GM12878 (cell line): ENCODE measurements at regions not wholly inside any gene's neighbourhood (a gene's known extent, or its start where the extent isn't known, plus 50 kb on each side); places are given as distances from the start of the nearest gene placed in this dataset.

Source experiments
- ATAC-seq: fragments of 200-7000 bp; cut with Tn5 transposase; 3 replicates; pipeline ENCODE4 v1.9.1; 2020; ENCODE audit warnings: mild to moderate bottlenecking, moderate library complexity
- BruUV-seq: library from RNA; stranded (reverse); fragments of 400-500 nt; replicated peaks from 2 replicates; lab custom pipeline; 2021; lab: Mats Ljungman, UMichigan
- CTCF ChIA-PET: fragments of 300-600 bp; sonication (Branson Sonifier 250); formaldehyde crosslinking; extraction: SDS; loops from one replicate; lab custom pipeline; 2021; ENCODE audit warnings: inconsistent platforms; lab: Yijun Ruan, JAX
- POLR2A ChIA-PET: fragments of 350-600 bp; formaldehyde crosslinking; extraction: SDS; loops from one replicate; lab custom pipeline; 2021; ENCODE audit warnings: inconsistent platforms; lab: Charles Lee
- RAD21 ChIA-PET: fragments of 300-600 bp; sonication (Branson Sonifier 250); formaldehyde crosslinking; loops from one replicate; lab custom pipeline; 2023; ENCODE audit warnings: antibody characterized with exemption; ENCODE audit not compliant: unreplicated experiment; lab: Charles Lee
- SMC1A ChIA-PET: fragments of 300-600 bp; sonication (Branson Sonifier 250); formaldehyde crosslinking; loops from one replicate; lab custom pipeline; 2023; ENCODE audit not compliant: unreplicated experiment, uncharacterized antibody; lab: Charles Lee
- DNase-seq: peaks from one replicate; pipeline ENCODE4 v3.0.0-alpha.2; 2011; ENCODE audit warnings: low read depth, low spot score
- FAIRE-seq: peaks from 3 replicates; lab custom pipeline; 2011; peaks lifted over from hg19 to GRCh38; lab: Jason Lieb, UNC
- H2AFZ ChIP-seq: 2 replicates; pipeline ENCODE4 v1.6.0; 2011; ENCODE audit warnings: low read depth, low read length, control low read depth; ENCODE audit not compliant: control insufficient read depth
- H3K27ac ChIP-seq: 2 replicates; pipeline ENCODE4 v1.5.1; 2011; ENCODE audit warnings: control low read depth; ENCODE audit not compliant: control insufficient read depth, insufficient read depth
- H3K27me3 ChIP-seq, 2 experiments: replicated peaks in 1 of 2; 2 replicates each; pipeline versions ENCODE4 v1.6.0 to v1.6.1; 2011; ENCODE audit warnings: low read length in 1 of 2; ENCODE audit not compliant: control insufficient read depth in 2 of 2, insufficient read depth in 2 of 2
- H3K36me3 ChIP-seq, 2 experiments: 2 replicates each; pipeline ENCODE4 v1.5.1; 2011; ENCODE audit warnings: low read length in 1 of 2; ENCODE audit not compliant: control insufficient read depth in 2 of 2, insufficient read depth in 2 of 2
- H3K4me1 ChIP-seq: 2 replicates; pipeline ENCODE4 v1.6.1; 2011; ENCODE audit warnings: mild to moderate bottlenecking, low read length, moderate library complexity, mixed read lengths; ENCODE audit not compliant: control insufficient read depth, insufficient read depth
- H3K4me2 ChIP-seq: 2 replicates; pipeline ENCODE4 v1.6.0; 2011; ENCODE audit warnings: control low read depth; ENCODE audit not compliant: control insufficient read depth, insufficient read depth
- H3K4me3 ChIP-seq: fragments of 200-600 bp; sonication (generic); 2 replicates; pipeline ENCODE4 v1.5.1; 2016
- H3K79me2 ChIP-seq: 2 replicates; pipeline ENCODE4 v1.6.0; 2011; ENCODE audit warnings: low read length; ENCODE audit not compliant: control insufficient read depth, insufficient read depth
- H3K9ac ChIP-seq: 2 replicates; pipeline ENCODE4 v1.8.0; 2011; ENCODE audit warnings: low read length, control low read depth, mixed read lengths; ENCODE audit not compliant: control insufficient read depth, insufficient read depth
- H3K9me3 ChIP-seq: replicated peaks from 3 replicates; pipeline ENCODE4 v1.5.1; 2011; ENCODE audit warnings: mild to moderate bottlenecking, low read length; ENCODE audit not compliant: control insufficient read depth, insufficient read depth
- H4K20me1 ChIP-seq: 2 replicates; pipeline ENCODE4 v1.6.0; 2011; ENCODE audit not compliant: control insufficient read depth, insufficient read depth
- BMI1 ChIP-seq: fragments of 450-650 bp; IDR thresholded peaks from 2 replicates; pipeline ENCODE4 v1.6.1; 2016; ENCODE audit warnings: mild to moderate bottlenecking, moderate library complexity, borderline replicate concordance
- CBFB ChIP-seq: IDR thresholded peaks from 2 replicates; pipeline ENCODE4 v1.6.1; 2016; ENCODE audit warnings: antibody characterized with exemption, low read depth
- CHD1 ChIP-seq: IDR thresholded peaks from 2 replicates; pipeline ENCODE4 v1.6.1; 2012; ENCODE audit warnings: low read depth, low read length, improper control_type of control experiment
- E4F1 ChIP-seq: fragments of 450-650 bp; IDR thresholded peaks from 2 replicates; pipeline ENCODE4 v1.6.1; 2018; ENCODE audit warnings: borderline replicate concordance, mild to moderate bottlenecking; ENCODE audit not compliant: partially characterized antibody
- EGR1 ChIP-seq, 2 experiments: IDR thresholded peaks; 1 replicate in 1 of 2; 2 replicates in 1 of 2; pipeline ENCODE4 v1.6.1; 2011 to 2012; ENCODE audit warnings: low read depth in 2 of 2, low read length in 2 of 2, borderline replicate concordance in 1 of 2, mild to moderate bottlenecking in 1 of 2, moderate library complexity in 1 of 2
- ESRRA ChIP-seq: IDR thresholded peaks from 2 replicates; pipeline ENCODE4 v1.6.1; 2012; ENCODE audit warnings: mild to moderate bottlenecking, low read length, improper control_type of control experiment
- IKZF1 ChIP-seq: fragments of 450-650 bp; conservative IDR thresholded peaks from 2 replicates; pipeline ENCODE4 v1.6.1; 2017; ENCODE audit warnings: antibody characterized with exemption, mild to moderate bottlenecking
- JUND ChIP-seq: IDR thresholded peaks from 2 replicates; pipeline ENCODE4 v1.6.1; 2012; ENCODE audit warnings: low read depth, mild to moderate bottlenecking, low read length, improper control_type of control experiment, moderate library complexity
- POLR2AphosphoS2 ChIP-seq: IDR thresholded peaks from 2 replicates; pipeline ENCODE4 v1.6.1; 2011; ENCODE audit warnings: low read depth, mild to moderate bottlenecking, low read length, improper control_type of control experiment, moderate library complexity
- TBL1XR1 ChIP-seq: IDR thresholded peaks from 2 replicates; pipeline ENCODE4 v1.6.1; 2012; ENCODE audit warnings: low read depth, low read length, improper control_type of control experiment
- TCF7 ChIP-seq: IDR thresholded peaks from 2 replicates; pipeline ENCODE4 v1.6.1; 2014; ENCODE audit warnings: antibody characterized with exemption, borderline replicate concordance
- WRNIP1 ChIP-seq: IDR thresholded peaks from 2 replicates; pipeline ENCODE4 v1.6.1; 2011; ENCODE audit warnings: low read depth, low read length, improper control_type of control experiment, borderline replicate concordance
- ZNF207 ChIP-seq: fragments of 450-650 bp; IDR thresholded peaks from 2 replicates; pipeline ENCODE4 v1.6.1; 2014; ENCODE audit warnings: antibody characterized with exemption, mild to moderate bottlenecking, borderline replicate concordance
- ZNF217 ChIP-seq: fragments of 450-650 bp; IDR thresholded peaks from 2 replicates; pipeline ENCODE4 v1.6.1; 2017; ENCODE audit warnings: antibody characterized with exemption, mild to moderate bottlenecking
- ZNF384 ChIP-seq: IDR thresholded peaks from 2 replicates; pipeline ENCODE4 v1.6.1; 2012; ENCODE audit warnings: low read depth, mild to moderate bottlenecking, low read length, improper control_type of control experiment, borderline replicate concordance
- WGBS: methylation state at CpG from one replicate; pipeline ENCODE4 v1.1.6; 2016; ENCODE audit warnings: low lambda C conversion rate; ENCODE audit not compliant: insufficient replicate concordance, insufficient coverage; ENCODE audit errors: missing lambda C conversion rate; 5-methylcytosine and 5-hydroxymethylcytosine counted together
- in situ Hi-C: fragments of 300-500 bp; cut with MboI; formaldehyde crosslinking; loops from 9 replicates; pipeline ENCODE4 v1.14.3; 2018; ENCODE audit warnings: mixed read lengths
- intact Hi-C: fragments of 100-400 bp; cut with micrococcal nuclease; formaldehyde crosslinking; loops from one replicate; pipeline ENCODE4 v1.14.2; 2022; ENCODE audit not compliant: unreplicated experiment

- POLR2A ChIA-PET = no interaction called here
- SMC1A ChIA-PET = interaction anchor here (1.0 to 1.2 kb wide), 2 partner anchors 69 to 161 kb away, joined by 3 to 4 read pairs; no protein-coding TSS in a partner anchor
- FAIRE-seq = no peak
- H3K36me3 ChIP-seq = no peaks in the 10 kb centered on the region
- in situ Hi-C loops = no loop called here
- H3K27me3 ChIP-seq = no peaks in the 10 kb centered on the region; a peak in 1 of 4 replicates
- no peak overlapping the region for H3K4me3 ChIP-seq
- no peak overlapping the region for H3K9ac ChIP-seq
- no peaks in the 10 kb centered on the region for H3K9me3 ChIP-seq
- H3K4me1 ChIP-seq = no peaks in the 10 kb centered on the region
- 65% methylated on average over 2 of the region's 2 CpGs for WGBS
- RAD21 ChIA-PET = no interaction called here
- intact Hi-C loops = no loop called here
- CTCF ChIA-PET = interaction anchor here (1.1 kb wide), 1 partner anchor 11 kb away, joined by 3 read pairs; no protein-coding TSS in a partner anchor
- no peaks in the 10 kb centered on the region for H3K79me2 ChIP-seq
- ATAC-seq = no peak
- TF ChIP-seq ZNF384 (no peak), EGR1 (IDR thresholded peaks at IDR 0.05; ENCODE audit: borderline replicate concordance in 1 of 2, low read depth in 2 of 2, low read length in 2 of 2) (no peak), CBFB (no peak), BMI1 (no peak), WRNIP1 (no peak), CHD1 (no peak), TCF7 (no peak), ZNF207 (no peak), E4F1 (no peak), TBL1XR1 (no peak), IKZF1 (no peak), POLR2AphosphoS2 (no peak), ZNF217 (no peak), JUND (no peak), ESRRA (no peak)
- no TSS peak for BruUV-seq
- H4K20me1 ChIP-seq = no peaks in the 10 kb centered on the region
- H2AFZ ChIP-seq = no peak overlapping the region
- H3K4me2 ChIP-seq = no peak overlapping the region
- DNase-seq = no peak
- H3K27ac ChIP-seq = no peak overlapping the region
Observed at GRCh38 chr6:21749754-21750153, 156.2 kb downstream of the SOX4 start.
